ENCODE measurements at regions not wholly inside any gene's neighbourhood (a gene's known extent, or its start where the extent isn't known, plus 50 kb on each side); places are given as distances from the start of the nearest gene placed in this dataset.

GRCh38 chr13:50450279-50450678 is 393.2 kb downstream of the DLEU7 start:
- DNase-seq (ENCODE audit: low read depth) (no peak), FAIRE-seq (no peak)
- Histone ChIP-seq H3K27me3 (ENCODE audit: control insufficient read depth, insufficient read depth, low read length) (no peaks in the 10 kb centered on the region), H3K36me3 (ENCODE audit: control insufficient read depth, insufficient read depth, low read length) (no peaks in the 10 kb centered on the region), H3K4me3 (ENCODE audit: low read depth, low read length) (no peak overlapping the region)
- TF ChIP-seq CTCF (IDR thresholded peaks at IDR 0.05; ENCODE audit: insufficient read depth, low read length, severe bottlenecking): no peak

GRCh38 chr13:50451609-50452008 is 391.9 kb downstream of the DLEU7 start:
- Histone ChIP-seq H3K27me3 (ENCODE audit: control insufficient read depth, insufficient read depth, low read length) (no peaks in the 10 kb centered on the region), H3K36me3 (ENCODE audit: control insufficient read depth, insufficient read depth, low read length) (no peaks in the 10 kb centered on the region), H3K4me3 (ENCODE audit: low read depth, low read length) (no peak overlapping the region)
- no peak for TF ChIP-seq CTCF (IDR thresholded peaks at IDR 0.05; ENCODE audit: insufficient read depth, low read length, severe bottlenecking)
- DNase-seq (ENCODE audit: low read depth) (no peak), FAIRE-seq (no peak)

- no peaks in the 10 kb centered on the region for H3K27me3 ChIP-seq (ENCODE audit: control insufficient read depth, insufficient read depth, low read length)
- TF ChIP-seq CTCF (IDR thresholded peaks at IDR 0.05; ENCODE audit: insufficient read depth, low read length, severe bottlenecking): no peak
- H3K36me3 ChIP-seq (ENCODE audit: control insufficient read depth, insufficient read depth, low read length): no peaks in the 10 kb centered on the region
- no peak overlapping the region for H3K4me3 ChIP-seq (ENCODE audit: low read depth, low read length)
- no peak for FAIRE-seq
- no peak for DNase-seq (ENCODE audit: low read depth)
Observed at GRCh38 chr13:50452028-50452427, 391.5 kb downstream of the DLEU7 start.

DNA sequence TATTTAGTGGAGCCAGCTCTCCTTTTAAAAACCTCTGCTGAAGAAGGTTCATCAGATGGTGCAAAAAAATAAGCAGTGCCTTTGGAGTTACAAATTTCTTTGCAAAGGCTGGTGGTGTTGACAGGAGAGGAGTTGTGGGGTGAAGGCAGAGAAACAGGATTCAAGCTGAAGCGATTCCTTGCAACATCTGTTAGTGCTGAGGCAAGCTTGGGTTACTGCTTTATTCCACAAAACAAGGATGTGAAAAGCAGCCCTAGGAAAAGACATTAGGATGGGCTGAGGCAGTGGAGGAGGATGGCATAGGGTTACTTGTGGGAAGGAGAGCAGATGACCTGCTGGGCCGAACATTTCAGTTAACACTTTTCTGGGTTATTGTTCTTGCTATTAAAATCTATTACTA is 390.7 kb downstream of the DLEU7 start:
- DNase-seq (ENCODE audit: low read depth) (no peak), FAIRE-seq (no peak)
- Histone ChIP-seq H3K27me3 (ENCODE audit: control insufficient read depth, insufficient read depth, low read length) (no peaks in the 10 kb centered on the region), H3K4me3 (ENCODE audit: low read depth, low read length) (no peak overlapping the region), H3K36me3 (ENCODE audit: control insufficient read depth, insufficient read depth, low read length) (no peaks in the 10 kb centered on the region)
- TF ChIP-seq CTCF (IDR thresholded peaks at IDR 0.05; ENCODE audit: insufficient read depth, low read length, severe bottlenecking): no peak

DNA sequence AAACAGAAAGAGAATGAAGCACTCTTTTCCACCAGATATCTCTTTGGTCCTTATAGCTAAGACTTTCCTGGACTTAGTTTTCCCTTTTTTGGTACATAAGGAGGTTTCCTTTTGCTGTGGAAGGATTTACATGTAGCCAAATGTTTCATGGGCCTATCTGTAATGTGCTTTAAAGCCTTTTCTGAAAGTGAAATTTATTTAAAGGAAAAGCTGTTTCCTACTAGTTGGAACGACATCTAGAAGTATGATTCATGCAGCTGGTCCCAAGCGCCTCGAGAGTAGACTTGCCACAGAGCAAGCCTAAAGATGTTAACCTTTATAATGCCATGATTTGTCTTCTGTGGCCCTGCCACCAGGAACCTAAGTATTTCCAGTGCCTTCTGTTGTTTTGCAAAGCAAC is 390.3 kb downstream of the DLEU7 start:
- Histone ChIP-seq H3K27me3 (ENCODE audit: control insufficient read depth, insufficient read depth, low read length) (no peaks in the 10 kb centered on the region), H3K36me3 (ENCODE audit: control insufficient read depth, insufficient read depth, low read length) (no peaks in the 10 kb centered on the region), H3K4me3 (ENCODE audit: low read depth, low read length) (no peak overlapping the region)
- no peak for TF ChIP-seq CTCF (IDR thresholded peaks at IDR 0.05; ENCODE audit: insufficient read depth, low read length, severe bottlenecking)
- FAIRE-seq (no peak), DNase-seq (ENCODE audit: low read depth) (peak; percentile 31)

DNA sequence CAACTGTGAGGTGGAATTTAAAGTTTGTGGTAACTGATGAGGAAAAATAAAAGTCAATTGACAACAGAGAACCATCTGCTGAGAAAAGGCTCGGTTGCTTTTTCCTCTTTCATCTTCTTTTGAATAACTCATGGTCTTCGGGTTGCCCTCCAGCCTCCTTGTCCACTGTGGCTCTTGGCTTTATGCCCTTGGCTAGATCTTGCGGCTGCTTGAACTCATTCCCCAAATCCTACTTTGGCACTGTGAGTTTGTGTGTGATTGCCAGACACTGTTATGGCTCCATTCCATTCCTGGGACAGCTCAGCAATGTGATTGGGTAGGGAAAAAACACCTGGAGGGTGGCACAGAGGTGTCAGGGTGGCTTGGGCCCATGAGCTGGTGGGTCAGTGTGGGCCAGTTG is 387.4 kb downstream of the DLEU7 start:
- Histone ChIP-seq H3K4me3 (ENCODE audit: low read depth, low read length) (no peak overlapping the region), H3K36me3 (ENCODE audit: control insufficient read depth, insufficient read depth, low read length) (no peaks in the 10 kb centered on the region), H3K27me3 (ENCODE audit: control insufficient read depth, insufficient read depth, low read length) (no peaks in the 10 kb centered on the region)
- DNase-seq (ENCODE audit: low read depth): no peak
- no peak for TF ChIP-seq CTCF (IDR thresholded peaks at IDR 0.05; ENCODE audit: insufficient read depth, low read length, severe bottlenecking)
- no peak for FAIRE-seq

All from bronchial epithelial cell (primary cell).